A549 (cell line): ENCODE measurements at regions not wholly inside any gene's neighbourhood (a gene's known extent, or its start where the extent isn't known, plus 50 kb on each side); places are given as distances from the start of the nearest gene placed in this dataset.

Source experiments
- ATAC-seq, 2 experiments: fragments of 200-7000 bp in 1 of 2; fragments of >200 bp in 1 of 2; cut with Nextera tagmentation in 1 of 2; cut with Tn5 transposase in 1 of 2; 3 replicates each; pipeline versions ENCODE4 v1.8.0 to v1.9.1; 2018 to 2020; ENCODE audit warnings: mild to moderate bottlenecking in 1 of 2, moderate library complexity in 1 of 2
- CTCF ChIA-PET: fragments of 300-600 bp; sonication (Branson Sonifier 250); formaldehyde crosslinking; extraction: SDS; loops from one replicate; lab custom pipeline; 2021; ENCODE audit warnings: antibody characterized with exemption, inconsistent platforms; lab: Yijun Ruan, JAX
- POLR2A ChIA-PET: fragments of 350-600 bp; formaldehyde crosslinking; extraction: SDS; loops from one replicate; lab custom pipeline; 2021; ENCODE audit warnings: antibody characterized with exemption, inconsistent platforms; lab: Yijun Ruan, JAX
- DNase-seq, 2 experiments: peaks; one replicate each; pipeline versions ENCODE4 v3.0.0 to v3.0.0-alpha.2; 2011 to 2016; ENCODE audit warnings: low read depth in 1 of 2, low spot score in 1 of 2
- FAIRE-seq: peaks from 2 replicates; lab custom pipeline; 2011; peaks lifted over from hg19 to GRCh38; lab: Jason Lieb, UNC
- H3K27ac ChIP-seq, 2 experiments: fragments of >200 bp; sonication (Bioruptor Twin); formaldehyde crosslinking; 3 replicates each; pipeline ENCODE4 v1.5.1; 2016 to 2017
- H3K4me1 ChIP-seq: fragments of >200 bp; sonication (Bioruptor Twin); formaldehyde crosslinking; 3 replicates; pipeline ENCODE4 v1.6.1; 2016
- H3K4me2 ChIP-seq: fragments of >200 bp; sonication (Bioruptor Twin); formaldehyde crosslinking; 3 replicates; pipeline ENCODE4 v1.6.1; 2016
- H3K4me3 ChIP-seq: fragments of >200 bp; sonication (Bioruptor Twin); formaldehyde crosslinking; 3 replicates; pipeline ENCODE4 v1.5.1; 2016
- H3K9me3 ChIP-seq: fragments of >200 bp; sonication (Bioruptor Twin); formaldehyde crosslinking; 3 replicates; pipeline ENCODE4 v1.6.1; 2016
- BCL3 ChIP-seq: fragments of >200 bp; sonication (Bioruptor Twin); formaldehyde crosslinking; IDR thresholded peaks from 3 replicates; pipeline ENCODE4 v1.6.1; 2016
- BHLHE40 ChIP-seq: IDR thresholded peaks from 2 replicates; pipeline ENCODE4 v1.6.1; 2012; ENCODE audit warnings: low read depth, low read length, inconsistent platforms
- CEBPB ChIP-seq, 2 experiments: fragments of >200 bp in 1 of 2; sonication (Bioruptor Twin) in 1 of 2; formaldehyde crosslinking in 1 of 2; IDR thresholded peaks; 2 replicates each; pipeline ENCODE4 v1.6.1; 2012 to 2016
- CHD2 ChIP-seq: fragments of 150-350 bp; IDR thresholded peaks from 2 replicates; pipeline ENCODE4 v1.6.1; 2014; ENCODE audit warnings: low read length; ENCODE audit not compliant: partially characterized antibody
- EHF ChIP-seq: fragments of 250-450 bp; sonication (Bioruptor Pico); IDR thresholded peaks from 2 replicates; pipeline ENCODE4 v1.5.0; 2020; ENCODE audit warnings: mild to moderate bottlenecking
- EHMT2 ChIP-seq: fragments of 200-600 bp; sonication (generic); IDR thresholded peaks from 2 replicates; pipeline ENCODE4 v1.6.1; 2016; ENCODE audit warnings: antibody characterized with exemption, low read depth, mild to moderate bottlenecking, moderate library complexity
- FOSB ChIP-seq: fragments of 250-450 bp; sonication (Bioruptor Pico); IDR thresholded peaks from 2 replicates; pipeline ENCODE4 v1.5.0; 2020; ENCODE audit warnings: mild to moderate bottlenecking, moderate library complexity
- FOXS1 ChIP-seq: fragments of 250-450 bp; sonication (Bioruptor Pico); IDR thresholded peaks from 2 replicates; pipeline ENCODE4 v1.5.0; 2020; ENCODE audit warnings: mild to moderate bottlenecking, moderate library complexity
- HOXB13 ChIP-seq: fragments of 250-450 bp; sonication (Bioruptor Pico); IDR thresholded peaks from 2 replicates; pipeline ENCODE4 v1.5.0; 2020; ENCODE audit warnings: low read depth, mild to moderate bottlenecking, moderate library complexity
- JUN ChIP-seq, 2 experiments: fragments of >200 bp; sonication (Bioruptor Twin); formaldehyde crosslinking; IDR thresholded peaks; 2 replicates in 1 of 2; 3 replicates in 1 of 2; pipeline ENCODE4 v1.6.1; 2016 to 2017
- JUNB ChIP-seq: fragments of >200 bp; sonication (Bioruptor Twin); formaldehyde crosslinking; IDR thresholded peaks from 2 replicates; pipeline ENCODE4 v1.6.1; 2016
- MAX ChIP-seq: IDR thresholded peaks from 2 replicates; pipeline ENCODE4 v1.6.1; 2012
- MAZ ChIP-seq: fragments of 150-350 bp; IDR thresholded peaks from 2 replicates; pipeline ENCODE4 v1.6.1; 2014; ENCODE audit warnings: antibody characterized with exemption, low read depth, low read length, borderline replicate concordance
- MYC ChIP-seq: IDR thresholded peaks from 2 replicates; pipeline ENCODE4 v1.6.1; 2012; ENCODE audit warnings: mild to moderate bottlenecking, inconsistent platforms, low read length, improper control_type of control experiment, borderline replicate concordance
- POLR2A ChIP-seq: IDR thresholded peaks from 2 replicates; pipeline ENCODE4 v1.6.1; 2012; ENCODE audit warnings: mild to moderate bottlenecking, low read length
- RAD21 ChIP-seq, 2 experiments: fragments of >200 bp in 1 of 2; sonication (Bioruptor Twin) in 1 of 2; formaldehyde crosslinking in 1 of 2; IDR thresholded peaks in 1 of 2; conservative IDR thresholded peaks in 1 of 2; 2 replicates in 1 of 2; 3 replicates in 1 of 2; pipeline ENCODE4 v1.6.1; 2012 to 2018; ENCODE audit warnings: inconsistent platforms in 1 of 2
- RARB ChIP-seq: fragments of 250-450 bp; sonication (Bioruptor Pico); IDR thresholded peaks from 2 replicates; pipeline ENCODE4 v1.8.0; 2021; ENCODE audit warnings: mild to moderate bottlenecking, moderate library complexity
- RCOR1 ChIP-seq: fragments of 150-350 bp; IDR thresholded peaks from 2 replicates; pipeline ENCODE4 v1.6.1; 2014; ENCODE audit warnings: antibody characterized with exemption, low read length, low read depth
- REST ChIP-seq: fragments of 200-600 bp; sonication (generic); IDR thresholded peaks from 2 replicates; pipeline ENCODE4 v1.6.1; 2016; ENCODE audit warnings: antibody characterized with exemption, mild to moderate bottlenecking, moderate library complexity
- RFX5 ChIP-seq: fragments of 450-650 bp; IDR thresholded peaks from 2 replicates; pipeline ENCODE4 v1.7.1; 2014; ENCODE audit warnings: antibody characterized with exemption, mild to moderate bottlenecking, moderate library complexity
- RNF2 ChIP-seq: fragments of 200-600 bp; sonication (generic); IDR thresholded peaks from 2 replicates; pipeline ENCODE4 v1.6.1; 2016; ENCODE audit warnings: low read depth, mild to moderate bottlenecking, antibody characterized with exemption, moderate library complexity, borderline replicate concordance
- SMC3 ChIP-seq: fragments of >200 bp; sonication (Bioruptor Twin); formaldehyde crosslinking; IDR thresholded peaks from 3 replicates; pipeline ENCODE4 v1.6.1; 2018; ENCODE audit warnings: inconsistent platforms
- TP53 ChIP-seq: fragments of 250-450 bp; sonication (Bioruptor Pico); IDR thresholded peaks from 2 replicates; pipeline ENCODE4 v1.5.0; 2021; ENCODE audit warnings: mild to moderate bottlenecking, moderate library complexity
- USF2 ChIP-seq: fragments of 450-650 bp; IDR thresholded peaks from 2 replicates; pipeline ENCODE4 v1.6.1; 2014; ENCODE audit warnings: antibody characterized with exemption
- ZC3H11A ChIP-seq: fragments of 450-650 bp; IDR thresholded peaks from 2 replicates; pipeline ENCODE4 v1.6.1; 2014; ENCODE audit warnings: antibody characterized with exemption, mild to moderate bottlenecking
- ZFP36 ChIP-seq: fragments of 450-650 bp; IDR thresholded peaks from 2 replicates; pipeline ENCODE4 v1.6.1; 2014; ENCODE audit warnings: borderline replicate concordance; ENCODE audit not compliant: partially characterized antibody
- ZNF302 ChIP-seq: fragments of 250-450 bp; sonication (Bioruptor Pico); IDR thresholded peaks from 2 replicates; pipeline ENCODE4 v1.9.0; 2021; ENCODE audit warnings: inconsistent platforms, mild to moderate bottlenecking, moderate library complexity
- WGBS: methylation state at CpG from one replicate; pipeline ENCODE4 v1.1.6; 2017; ENCODE audit errors: missing lambda C conversion rate; 5-methylcytosine and 5-hydroxymethylcytosine counted together

- Histone ChIP-seq H3K4me2 (no peak overlapping the region), H3K9me3 (no peaks in the 10 kb centered on the region), H3K4me1 (peaks cover 13% of the 10 kb centered on the region), H3K4me3 (no peak overlapping the region), H3K27ac (no peak overlapping the region)
- POLR2A ChIA-PET = no interaction called here
- TF ChIP-seq FOXS1 = no peak
- no peak for TF ChIP-seq RNF2
- no peak for TF ChIP-seq EHF (CRISPR knock-in tag)
- no peak for TF ChIP-seq BCL3
- TF ChIP-seq POLR2A = no peak
- no peak for TF ChIP-seq JUNB
- no peak for TF ChIP-seq RFX5
- no peak for TF ChIP-seq MAX
- TF ChIP-seq, all 56 proteins: peak for 0
- FAIRE-seq (no peak), ATAC-seq (no peak), DNase-seq (no peak)
- WGBS = 76% methylated on average over 1 of the region's 1 CpG
- CTCF ChIA-PET = no interaction called here
Observed at GRCh38 chr5:92748072-92748676, 832.8 kb downstream of the NR2F1-AS1 start.

GRCh38 chr5:92741906-92742305, 839.1 kb downstream of the NR2F1-AS1 start:
- FAIRE-seq (no peak), DNase-seq (no peak), ATAC-seq (no peak)
- Histone ChIP-seq H3K27ac (no peak overlapping the region), H3K4me2 (no peak overlapping the region), H3K4me1 (no peaks in the 10 kb centered on the region), H3K4me3 (no peak overlapping the region), H3K9me3 (no peaks in the 10 kb centered on the region)
- ChIA-PET POLR2A (no interaction called here), CTCF (no interaction called here)
- TF ChIP-seq JUNB (no peak), RAD21 (conservative IDR thresholded peaks at IDR 0.05 in 1 of 2, IDR thresholded peaks at IDR 0.05 in 1 of 2) (no peak), RCOR1 (no peak), EHMT2 (no peak), FOSB (no peak), SMC3 (no peak), CEBPB (IDR thresholded peaks at IDR 0.05) (no peak), MYC (no peak), BHLHE40 (no peak), ZC3H11A (no peak), USF2 (no peak)
- WGBS = 75% methylated on average over 2 of the region's 2 CpGs

GRCh38 chr5:92734211-92734940, 846.6 kb downstream of the NR2F1-AS1 start:
- ChIA-PET POLR2A (no interaction called here), CTCF (no interaction called here)
- DNase-seq = no peak
- H3K4me1 ChIP-seq = no peaks in the 10 kb centered on the region
- no peaks in the 10 kb centered on the region for H3K9me3 ChIP-seq
- no peak overlapping the region for H3K4me2 ChIP-seq
- ATAC-seq = no peak
- FAIRE-seq = no peak
- no peak overlapping the region for H3K4me3 ChIP-seq
- no peak overlapping the region for H3K27ac ChIP-seq
- WGBS = 77% methylated on average over 2 of the region's 2 CpGs
- TF ChIP-seq RARB (CRISPR knock-in tag) (no peak), CHD2 (no peak), REST (no peak), POLR2A (no peak), TP53 (CRISPR knock-in tag) (no peak), USF2 (no peak), JUN (IDR thresholded peaks at IDR 0.05) (no peak), MAZ (no peak), HOXB13 (CRISPR knock-in tag) (no peak), ZFP36 (no peak), FOXS1 (no peak), ZNF302 (CRISPR knock-in tag) (no peak), ZC3H11A (no peak)
